ENCODE measurements at regions not wholly inside any gene's neighbourhood (a gene's known extent, or its start where the extent isn't known, plus 50 kb on each side); places are given as distances from the start of the nearest gene placed in this dataset.

GRCh38 chr13:31965361-31966066 is 66.1 kb upstream of the FRY start:
- no peak for DNase-seq

GRCh38 chr13:31967155-31967554 is 64.4 kb upstream of the FRY start:
- DNase-seq, result no peak

- no peak for DNase-seq
Observed at GRCh38 chr13:31968473-31968872, 63.1 kb upstream of the FRY start.

DNA sequence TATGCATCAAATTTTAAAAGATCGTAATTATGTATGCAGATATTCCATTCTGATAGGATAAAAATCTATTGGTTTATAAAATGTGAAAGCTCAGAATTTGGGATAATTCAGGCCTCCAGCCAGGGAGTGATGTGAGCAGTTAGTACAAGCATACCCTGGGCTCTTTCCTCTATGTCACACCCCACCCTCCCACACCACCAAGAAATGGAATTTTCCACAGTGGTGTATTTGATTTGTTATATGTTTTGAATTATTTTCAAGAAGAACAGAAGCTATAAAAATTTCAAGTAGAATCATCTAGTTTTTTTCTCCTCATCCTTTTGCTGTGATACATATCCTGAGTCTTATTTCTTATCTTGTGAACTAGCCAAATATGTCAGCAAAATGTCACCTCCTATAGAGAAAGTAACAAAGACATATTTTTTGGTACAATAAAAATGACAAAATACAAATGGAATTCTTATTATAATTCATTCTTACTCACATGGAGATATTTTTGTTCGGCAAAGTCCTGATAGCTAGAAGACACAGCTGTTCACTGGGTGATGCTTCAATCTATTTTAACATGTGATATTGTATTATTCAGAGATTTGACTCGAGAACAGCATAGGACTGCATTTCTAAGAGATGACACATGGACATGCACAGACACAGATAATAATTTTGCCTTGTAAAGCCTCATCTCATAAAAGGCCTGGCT is 61.2 kb upstream of the FRY start:
- no peak for DNase-seq

GRCh38 chr13:31972453-31972852 is 59.1 kb upstream of the FRY start:
- no peak for DNase-seq

DNA sequence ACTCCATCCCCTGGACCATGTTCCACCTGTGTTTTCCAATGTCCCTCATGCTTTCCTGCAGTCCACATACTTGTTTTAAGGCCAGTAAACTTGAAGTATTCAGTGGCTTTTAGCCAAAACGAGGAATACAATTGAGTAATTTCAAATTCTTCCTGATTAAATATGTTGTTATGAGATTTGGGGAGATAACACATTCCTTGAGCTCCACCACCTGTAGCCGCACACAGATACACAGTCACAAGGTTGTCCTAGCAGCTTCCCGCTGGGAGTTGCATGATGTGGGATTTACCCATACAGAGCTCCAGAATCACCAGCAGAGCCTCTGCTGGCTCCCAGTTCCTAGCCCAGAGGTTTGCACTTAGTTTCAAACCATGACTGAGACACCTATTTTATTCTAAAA is 53.6 kb upstream of the FRY start:
- DNase-seq, result no peak

GRCh38 chr13:31980830-31981229 is 50.7 kb upstream of the FRY start:
- DNase-seq, result no peak

Data from NCI-H1694 (cell line).